GM06990 (cell line): ENCODE measurements at regions not wholly inside any gene's neighbourhood (a gene's known extent, or its start where the extent isn't known, plus 50 kb on each side); places are given as distances from the start of the nearest gene placed in this dataset.

ENCODE experiments used
- DNase-seq: peaks from one replicate; pipeline ENCODE4 v3.0.0-alpha.2; 2011; ENCODE audit not compliant: insufficient read length; ENCODE audit errors: extremely low read depth
- H3K27me3 ChIP-seq: replicated peaks from 2 replicates; pipeline ENCODE4 v1.6.0; 2011; ENCODE audit warnings: low read length; ENCODE audit not compliant: control insufficient read depth, insufficient read depth
- H3K36me3 ChIP-seq: 2 replicates; pipeline ENCODE4 v1.5.1; 2011; ENCODE audit warnings: low read length; ENCODE audit not compliant: control insufficient read depth, insufficient read depth
- H3K4me3 ChIP-seq: replicated peaks from 2 replicates; pipeline ENCODE4 v1.5.1; 2011; ENCODE audit warnings: low read depth, mild to moderate bottlenecking, control low read depth, low read length
- TF ChIP-seq, protein P1 (sequence below): IDR thresholded peaks from 2 replicates; pipeline ENCODE4 v1.5.1; 2011; ENCODE audit warnings: low read length, control low read depth, mild to moderate bottlenecking, inconsistent platforms; ENCODE audit not compliant: insufficient read depth, poor library complexity, severe bottlenecking

DNA sequence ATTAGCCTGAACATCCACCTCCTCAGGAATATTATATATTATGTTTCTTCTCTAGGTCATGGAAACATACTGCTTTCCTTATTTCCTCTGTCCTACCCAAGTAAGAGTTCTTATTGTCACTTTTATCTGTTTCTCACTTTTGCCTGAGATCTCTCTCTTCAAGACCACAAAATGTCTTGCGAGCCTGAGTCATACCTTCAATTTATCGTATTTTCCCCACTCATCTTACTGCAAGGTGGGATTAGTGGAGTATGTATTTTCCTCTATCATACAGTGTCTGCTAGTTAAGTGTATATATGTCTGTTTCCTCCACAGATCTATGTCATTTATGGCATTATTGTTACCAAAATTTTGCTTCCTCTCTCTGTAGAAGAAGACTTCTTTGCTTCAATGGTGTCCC, 124.5 kb downstream of the EIF4E start:
- TF ChIP-seq, protein P1, sequence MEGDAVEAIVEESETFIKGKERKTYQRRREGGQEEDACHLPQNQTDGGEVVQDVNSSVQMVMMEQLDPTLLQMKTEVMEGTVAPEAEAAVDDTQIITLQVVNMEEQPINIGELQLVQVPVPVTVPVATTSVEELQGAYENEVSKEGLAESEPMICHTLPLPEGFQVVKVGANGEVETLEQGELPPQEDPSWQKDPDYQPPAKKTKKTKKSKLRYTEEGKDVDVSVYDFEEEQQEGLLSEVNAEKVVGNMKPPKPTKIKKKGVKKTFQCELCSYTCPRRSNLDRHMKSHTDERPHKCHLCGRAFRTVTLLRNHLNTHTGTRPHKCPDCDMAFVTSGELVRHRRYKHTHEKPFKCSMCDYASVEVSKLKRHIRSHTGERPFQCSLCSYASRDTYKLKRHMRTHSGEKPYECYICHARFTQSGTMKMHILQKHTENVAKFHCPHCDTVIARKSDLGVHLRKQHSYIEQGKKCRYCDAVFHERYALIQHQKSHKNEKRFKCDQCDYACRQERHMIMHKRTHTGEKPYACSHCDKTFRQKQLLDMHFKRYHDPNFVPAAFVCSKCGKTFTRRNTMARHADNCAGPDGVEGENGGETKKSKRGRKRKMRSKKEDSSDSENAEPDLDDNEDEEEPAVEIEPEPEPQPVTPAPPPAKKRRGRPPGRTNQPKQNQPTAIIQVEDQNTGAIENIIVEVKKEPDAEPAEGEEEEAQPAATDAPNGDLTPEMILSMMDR, result no peak
- H3K27me3 ChIP-seq, result no peaks in the 10 kb centered on the region; the same call in 1 of the 2 replicates
- DNase-seq, result no peak
- no peaks in the 10 kb centered on the region for H3K36me3 ChIP-seq
- no peak overlapping the region for H3K4me3 ChIP-seq

DNA sequence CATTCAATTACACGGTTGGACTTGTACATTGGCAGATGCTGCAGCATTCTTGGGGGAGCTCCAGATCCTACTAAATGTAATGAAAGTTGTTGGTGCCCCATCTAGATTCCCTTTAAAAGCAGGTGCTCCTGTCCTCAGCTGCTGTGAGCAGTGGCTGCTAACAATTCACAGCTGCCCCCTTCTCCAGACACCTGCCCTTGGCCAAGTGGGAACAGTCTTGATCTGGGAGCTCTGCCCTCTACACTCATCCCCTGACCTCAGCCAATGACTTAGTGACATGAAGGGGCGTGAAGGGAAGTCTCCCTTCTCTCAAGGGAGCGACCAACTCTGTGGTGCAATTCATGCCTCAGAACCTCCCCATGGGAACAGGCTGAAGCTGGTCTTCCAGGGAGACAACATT, 125.7 kb downstream of the EIF4E start:
- TF ChIP-seq, protein P1, result no peak
- Histone ChIP-seq H3K4me3 (no peak overlapping the region), H3K27me3 (no peaks in the 10 kb centered on the region; the same call in 1 of the 2 replicates), H3K36me3 (no peaks in the 10 kb centered on the region)
- no peak for DNase-seq

DNA sequence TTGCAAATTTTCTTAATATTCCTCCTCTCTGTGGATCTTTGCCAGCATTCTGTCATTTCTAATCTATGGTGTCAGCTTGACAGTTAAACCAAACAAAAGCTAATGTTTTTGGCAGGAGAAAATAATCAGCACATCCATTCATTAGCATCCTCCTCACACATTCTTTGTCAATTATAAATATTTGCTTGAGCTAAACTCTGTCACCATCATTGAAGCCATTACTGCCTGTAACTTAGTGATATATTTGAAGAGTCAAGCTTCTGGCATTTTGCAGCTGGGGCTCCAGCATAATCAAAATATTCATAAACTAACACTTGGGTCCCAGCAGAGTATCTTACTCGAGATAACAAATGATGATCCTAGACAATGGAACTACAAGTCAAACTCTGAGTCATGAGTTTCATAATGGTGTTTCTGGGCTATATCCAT, 126.1 kb downstream of the EIF4E start:
- Histone ChIP-seq H3K27me3 (no peaks in the 10 kb centered on the region; the same call in 1 of the 2 replicates), H3K36me3 (no peaks in the 10 kb centered on the region), H3K4me3 (no peak overlapping the region)
- TF ChIP-seq, protein P1, result no peak
- DNase-seq, result no peak

DNA sequence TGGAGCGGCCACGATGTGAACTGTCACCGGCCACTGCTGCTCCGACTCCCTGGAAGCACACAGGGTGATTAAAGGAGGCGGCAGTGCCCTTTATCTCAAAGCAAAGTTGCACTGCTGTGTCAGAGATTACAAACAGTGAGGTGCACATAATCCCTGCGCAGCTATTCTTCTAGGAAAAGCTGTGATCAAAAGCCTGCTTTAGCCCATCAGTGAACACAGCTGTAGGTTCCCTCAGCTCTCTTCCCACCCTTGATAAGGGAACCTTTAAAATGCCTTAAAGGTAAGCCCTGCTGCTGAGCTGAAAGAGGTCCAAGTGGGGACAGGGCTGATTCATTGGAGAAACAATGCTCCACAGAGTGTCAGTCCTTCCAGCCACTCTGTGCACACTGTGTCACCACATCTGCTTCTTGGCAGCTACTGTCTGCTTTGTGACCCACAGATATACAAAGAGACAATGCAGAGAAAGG, 127.6 kb downstream of the EIF4E start:
- TF ChIP-seq, protein P1, result no peak
- Histone ChIP-seq H3K36me3 (no peaks in the 10 kb centered on the region), H3K27me3 (no peaks in the 10 kb centered on the region; the same call in 1 of the 2 replicates), H3K4me3 (no peak overlapping the region)
- no peak for DNase-seq

DNA sequence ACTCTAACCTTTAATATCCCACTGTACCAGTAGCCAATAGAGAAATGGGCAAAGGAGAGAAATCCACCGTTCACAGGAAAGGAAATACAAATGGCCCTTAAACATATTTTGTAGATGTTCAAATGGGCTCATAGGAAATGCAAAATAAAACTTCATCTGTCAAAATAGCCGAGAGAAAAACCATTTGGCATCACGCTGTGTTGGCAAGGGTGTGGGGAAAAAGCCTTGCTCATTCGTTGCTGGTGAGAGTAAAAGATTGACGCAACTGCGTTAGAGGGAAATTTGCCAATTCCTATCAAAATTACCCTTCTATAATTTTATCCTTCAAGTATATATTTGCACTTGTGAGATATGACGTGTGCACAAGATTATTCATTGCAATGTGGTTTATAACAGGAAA, 131.9 kb downstream of the EIF4E start:
- DNase-seq, result no peak
- H3K27me3 ChIP-seq, result no peaks in the 10 kb centered on the region; the same call in 1 of the 2 replicates
- no peaks in the 10 kb centered on the region for H3K36me3 ChIP-seq
- TF ChIP-seq, protein P1, result no peak
- no peak overlapping the region for H3K4me3 ChIP-seq

DNA sequence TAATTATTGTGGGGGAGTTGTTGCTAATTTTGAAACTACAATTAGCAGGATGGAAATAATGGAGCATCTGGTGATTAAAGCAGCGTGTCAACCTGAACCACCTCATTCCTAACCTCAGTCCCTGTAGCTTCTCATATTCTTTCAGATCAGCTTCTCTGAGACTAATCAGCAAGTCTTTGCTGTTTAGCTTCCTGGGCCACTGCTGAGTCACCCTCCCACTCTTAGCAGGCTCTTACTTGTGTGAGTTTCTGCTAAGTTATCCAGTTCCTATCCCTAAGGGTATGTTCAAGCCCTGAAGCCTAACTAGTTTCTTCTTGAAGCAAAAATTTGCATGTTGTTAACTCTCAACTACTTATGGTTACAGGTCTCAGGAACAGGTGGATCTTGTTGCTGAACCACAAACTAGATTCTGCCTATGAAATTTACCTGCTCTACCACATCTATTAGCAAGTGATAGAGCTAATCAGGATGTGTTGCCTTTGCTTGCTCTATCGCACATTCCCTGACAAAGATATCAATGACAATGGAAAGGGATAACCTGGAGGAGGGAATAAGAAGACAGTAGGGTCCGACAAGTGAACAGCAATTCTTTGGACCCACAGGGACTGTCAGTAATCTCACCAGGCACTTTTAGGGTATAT, 134.2 kb downstream of the EIF4E start:
- Histone ChIP-seq H3K4me3 (no peak overlapping the region), H3K36me3 (no peaks in the 10 kb centered on the region), H3K27me3 (no peaks in the 10 kb centered on the region; the same call in 1 of the 2 replicates)
- TF ChIP-seq, protein P1, result no peak
- DNase-seq, result no peak
